GM12875 (cell line): ENCODE measurements at regions not wholly inside any gene's neighbourhood (a gene's known extent, or its start where the extent isn't known, plus 50 kb on each side); places are given as distances from the start of the nearest gene placed in this dataset.

Source experiments
- H3K4me3 ChIP-seq: one replicate; pipeline ENCODE4 v1.5.1; 2011; ENCODE audit warnings: low read depth, low read length, control low read depth
- CTCF ChIP-seq: IDR thresholded peaks from 2 replicates; pipeline ENCODE4 v1.5.1; 2011; ENCODE audit warnings: low read depth, mild to moderate bottlenecking, control low read depth, inconsistent platforms, low read length, moderate library complexity, borderline replicate concordance; ENCODE audit not compliant: insufficient read depth

GRCh38 chr10:69728335-69728870 lies 73.3 kb upstream of the COL13A1 start:
- H3K4me3 ChIP-seq = no peak overlapping the region
- TF ChIP-seq CTCF = no peak

- no peak for TF ChIP-seq CTCF
- no peak overlapping the region for H3K4me3 ChIP-seq
Observed at GRCh38 chr10:69729326-69730048, 72.2 kb upstream of the COL13A1 start.

- H3K4me3 ChIP-seq = no peak overlapping the region
- TF ChIP-seq CTCF = no peak
Observed at GRCh38 chr10:69730251-69731156, 71.2 kb upstream of the COL13A1 start.

- no peak for TF ChIP-seq CTCF
- no peak overlapping the region for H3K4me3 ChIP-seq
Observed at GRCh38 chr10:69731184-69731583, 70.5 kb upstream of the COL13A1 start.

- no peak for TF ChIP-seq CTCF
- H3K4me3 ChIP-seq = no peak overlapping the region
Observed at GRCh38 chr10:69731698-69732097, 70.0 kb upstream of the COL13A1 start.

- TF ChIP-seq CTCF = no peak
- no peak overlapping the region for H3K4me3 ChIP-seq
Observed at GRCh38 chr10:69732147-69732825, 69.4 kb upstream of the COL13A1 start.
